Neural cell (in vitro differentiated cells): ENCODE measurements at regions not wholly inside any gene's neighbourhood (a gene's known extent, or its start where the extent isn't known, plus 50 kb on each side); places are given as distances from the start of the nearest gene placed in this dataset.

Experiments used
- H2AFZ ChIP-seq: fragments of 200-600, 300-800 bp; sonication (generic), shearing (Covaris generic); 2 replicates; pipeline ENCODE4 v1.6.0; 2014; ENCODE audit warnings: low read depth, mild to moderate bottlenecking, antibody characterized with exemption, low read length, moderate library complexity
- H3F3A ChIP-seq: fragments of 200-600 bp; shearing (Covaris generic); 2 replicates; pipeline ENCODE4 v1.6.1; 2016; ENCODE audit warnings: mild to moderate bottlenecking, moderate library complexity, mixed read lengths, antibody characterized with exemption, low read length; ENCODE audit not compliant: insufficient read depth, poor library complexity, severe bottlenecking
- H3K27ac ChIP-seq: fragments of 200-600, 300-800 bp; sonication (generic), shearing (Covaris generic); 2 replicates; pipeline ENCODE4 v1.5.1; 2014; ENCODE audit warnings: mild to moderate bottlenecking, low read length, moderate library complexity
- H3K27me3 ChIP-seq: fragments of 300-800, 200-600 bp; sonication (generic), shearing (Covaris generic); 2 replicates; pipeline ENCODE4 v1.6.0; 2014; ENCODE audit warnings: mild to moderate bottlenecking, low read depth, low read length, moderate library complexity; ENCODE audit not compliant: insufficient read depth
- H3K36me3 ChIP-seq: fragments of 300-800, 200-600 bp; sonication (generic), shearing (Covaris generic); 2 replicates; pipeline ENCODE4 v1.5.1; 2014; ENCODE audit warnings: mild to moderate bottlenecking, antibody characterized with exemption, low read length, moderate library complexity; ENCODE audit not compliant: insufficient read depth
- H3K4me2 ChIP-seq: fragments of 300-800, 200-600 bp; sonication (generic), shearing (Covaris generic); 2 replicates; pipeline ENCODE4 v1.6.0; 2014; ENCODE audit warnings: mild to moderate bottlenecking, low read length
- H3K4me3 ChIP-seq: fragments of 300-800, 200-600 bp; sonication (generic), shearing (Covaris generic); 2 replicates; pipeline ENCODE4 v1.5.1; 2014; ENCODE audit warnings: mild to moderate bottlenecking, low read length, moderate library complexity
- H3K79me2 ChIP-seq: fragments of 200-600 bp; shearing (Covaris generic); replicated peaks from 2 replicates; pipeline ENCODE4 v1.6.0; 2014; ENCODE audit warnings: mild to moderate bottlenecking, low read length, moderate library complexity; ENCODE audit not compliant: insufficient read depth
- H3K9ac ChIP-seq: fragments of 300-800, 200-600 bp; sonication (generic), shearing (Covaris generic); 2 replicates; pipeline ENCODE4 v1.6.1; 2016; ENCODE audit warnings: mild to moderate bottlenecking, low read length, mixed read lengths
- H3K9me2 ChIP-seq: fragments of 200-600 bp; shearing (Covaris generic); 2 replicates; pipeline ENCODE4 v1.6.1; 2016; ENCODE audit warnings: mild to moderate bottlenecking, low read length, mixed read lengths; ENCODE audit not compliant: insufficient read depth
- H3K9me3 ChIP-seq: fragments of 200-600, 300-800 bp; sonication (generic), shearing (Covaris generic); 2 replicates; pipeline ENCODE4 v1.6.1; 2016; ENCODE audit warnings: mild to moderate bottlenecking, mixed run types, low read length, moderate library complexity, mixed read lengths
- H4K20me1 ChIP-seq: fragments of 200-600 bp; shearing (Covaris generic); 2 replicates; pipeline ENCODE4 v1.6.1; 2016; ENCODE audit warnings: mild to moderate bottlenecking, mixed run types; ENCODE audit not compliant: insufficient read depth
- CTCF ChIP-seq: fragments of 450-650 bp; IDR thresholded peaks from 2 replicates; pipeline ENCODE4 v1.5.1; 2014; ENCODE audit warnings: antibody characterized with exemption, mild to moderate bottlenecking, moderate library complexity; ENCODE audit not compliant: poor library complexity, severe bottlenecking
- EP300 ChIP-seq: fragments of 450-650 bp; conservative IDR thresholded peaks from 2 replicates; pipeline ENCODE4 v1.6.1; 2014; ENCODE audit warnings: antibody characterized with exemption, mild to moderate bottlenecking, moderate library complexity; ENCODE audit not compliant: poor library complexity, severe bottlenecking
- EZH2 ChIP-seq: fragments of 200-600, 300-800 bp; shearing (Covaris generic), sonication (generic); IDR thresholded peaks from 2 replicates; pipeline ENCODE4 v1.6.1; 2014; ENCODE audit warnings: antibody characterized with exemption, low read length, borderline replicate concordance, mild to moderate bottlenecking; ENCODE audit not compliant: insufficient read depth, poor library complexity, severe bottlenecking
- MXI1 ChIP-seq: fragments of 450-650 bp; conservative IDR thresholded peaks from 2 replicates; pipeline ENCODE4 v1.6.1; 2014; ENCODE audit warnings: antibody characterized with exemption, mild to moderate bottlenecking; ENCODE audit not compliant: poor library complexity, severe bottlenecking
- POLR2AphosphoS5 ChIP-seq: IDR thresholded peaks from 2 replicates; pipeline ENCODE4 v1.6.1; 2012
- RAD21 ChIP-seq: fragments of 450-650 bp; conservative IDR thresholded peaks from 2 replicates; pipeline ENCODE4 v1.6.1; 2014; ENCODE audit warnings: antibody characterized with exemption, mild to moderate bottlenecking, moderate library complexity
- SMC3 ChIP-seq: fragments of 450-650 bp; conservative IDR thresholded peaks from 2 replicates; pipeline ENCODE4 v1.6.1; 2014; ENCODE audit warnings: antibody characterized with exemption, mild to moderate bottlenecking, moderate library complexity; ENCODE audit not compliant: poor library complexity
- TAF1 ChIP-seq: IDR thresholded peaks from 2 replicates; pipeline ENCODE4 v1.6.1; 2012; ENCODE audit warnings: low read depth
- TF ChIP-seq, protein P1 (sequence below): IDR thresholded peaks from 2 replicates; pipeline ENCODE4 v1.6.1; 2012; ENCODE audit warnings: borderline replicate concordance

GRCh38 chr13:60727140-60727539 lies 330.1 kb downstream of the TDRD3 start:
- H3K4me3 ChIP-seq = no peak overlapping the region
- no peaks in the 10 kb centered on the region for H3K9me3 ChIP-seq
- H4K20me1 ChIP-seq = no peaks in the 10 kb centered on the region
- no peak overlapping the region for H3K27ac ChIP-seq
- no peak for TF ChIP-seq EZH2
- no peak for TF ChIP-seq RAD21
- TF ChIP-seq EP300 = no peak
- TF ChIP-seq SMC3 = no peak
- TF ChIP-seq, protein P1, sequence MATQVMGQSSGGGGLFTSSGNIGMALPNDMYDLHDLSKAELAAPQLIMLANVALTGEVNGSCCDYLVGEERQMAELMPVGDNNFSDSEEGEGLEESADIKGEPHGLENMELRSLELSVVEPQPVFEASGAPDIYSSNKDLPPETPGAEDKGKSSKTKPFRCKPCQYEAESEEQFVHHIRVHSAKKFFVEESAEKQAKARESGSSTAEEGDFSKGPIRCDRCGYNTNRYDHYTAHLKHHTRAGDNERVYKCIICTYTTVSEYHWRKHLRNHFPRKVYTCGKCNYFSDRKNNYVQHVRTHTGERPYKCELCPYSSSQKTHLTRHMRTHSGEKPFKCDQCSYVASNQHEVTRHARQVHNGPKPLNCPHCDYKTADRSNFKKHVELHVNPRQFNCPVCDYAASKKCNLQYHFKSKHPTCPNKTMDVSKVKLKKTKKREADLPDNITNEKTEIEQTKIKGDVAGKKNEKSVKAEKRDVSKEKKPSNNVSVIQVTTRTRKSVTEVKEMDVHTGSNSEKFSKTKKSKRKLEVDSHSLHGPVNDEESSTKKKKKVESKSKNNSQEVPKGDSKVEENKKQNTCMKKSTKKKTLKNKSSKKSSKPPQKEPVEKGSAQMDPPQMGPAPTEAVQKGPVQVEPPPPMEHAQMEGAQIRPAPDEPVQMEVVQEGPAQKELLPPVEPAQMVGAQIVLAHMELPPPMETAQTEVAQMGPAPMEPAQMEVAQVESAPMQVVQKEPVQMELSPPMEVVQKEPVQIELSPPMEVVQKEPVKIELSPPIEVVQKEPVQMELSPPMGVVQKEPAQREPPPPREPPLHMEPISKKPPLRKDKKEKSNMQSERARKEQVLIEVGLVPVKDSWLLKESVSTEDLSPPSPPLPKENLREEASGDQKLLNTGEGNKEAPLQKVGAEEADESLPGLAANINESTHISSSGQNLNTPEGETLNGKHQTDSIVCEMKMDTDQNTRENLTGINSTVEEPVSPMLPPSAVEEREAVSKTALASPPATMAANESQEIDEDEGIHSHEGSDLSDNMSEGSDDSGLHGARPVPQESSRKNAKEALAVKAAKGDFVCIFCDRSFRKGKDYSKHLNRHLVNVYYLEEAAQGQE = no peak
- TF ChIP-seq TAF1 = no peak
- no peak for TF ChIP-seq CTCF
- TF ChIP-seq POLR2AphosphoS5 = no peak
- no peak for TF ChIP-seq MXI1
- H3K9ac ChIP-seq = no peak overlapping the region
- H3K4me2 ChIP-seq = no peak overlapping the region
- no peaks in the 10 kb centered on the region for H3K36me3 ChIP-seq
- H2AFZ ChIP-seq = no peak overlapping the region
- H3K9me2 ChIP-seq = no peaks in the 10 kb centered on the region
- H3K79me2 ChIP-seq = no peaks in the 10 kb centered on the region
- no peaks in the 10 kb centered on the region for H3K27me3 ChIP-seq
- no peaks in the 10 kb centered on the region for H3F3A ChIP-seq

GRCh38 chr13:60721063-60721462 lies 324.0 kb downstream of the TDRD3 start:
- Histone ChIP-seq H3K4me2 (no peak overlapping the region), H3K79me2 (no peaks in the 10 kb centered on the region), H3K36me3 (no peaks in the 10 kb centered on the region), H4K20me1 (no peaks in the 10 kb centered on the region), H3K9me2 (no peaks in the 10 kb centered on the region), H3K27me3 (no peaks in the 10 kb centered on the region), H3K9me3 (no peaks in the 10 kb centered on the region), H3K9ac (no peak overlapping the region), H3K4me3 (no peak overlapping the region), H3F3A (no peaks in the 10 kb centered on the region), H2AFZ (no peak overlapping the region), H3K27ac (no peak overlapping the region)
- no peak for TF ChIP-seq MXI1
- TF ChIP-seq EP300 = no peak
- TF ChIP-seq CTCF = no peak
- TF ChIP-seq SMC3 = no peak
- TF ChIP-seq, protein P1 = no peak
- no peak for TF ChIP-seq POLR2AphosphoS5
- no peak for TF ChIP-seq TAF1
- no peak for TF ChIP-seq RAD21
- TF ChIP-seq EZH2 = no peak
